Adipocyte (in vitro differentiated cells): ENCODE measurements at regions not wholly inside any gene's neighbourhood (a gene's known extent, or its start where the extent isn't known, plus 50 kb on each side); places are given as distances from the start of the nearest gene placed in this dataset.

Experiments
- DNase-seq: peaks from one replicate; pipeline ENCODE4 v3.0.0-alpha.2; 2015; ENCODE audit warnings: low read depth
- H3K27me3 ChIP-seq: replicated peaks from 2 replicates; pipeline ENCODE4 v1.7.0; 2013; ENCODE audit warnings: mild to moderate bottlenecking, low read length, moderate library complexity; ENCODE audit not compliant: control insufficient read depth, insufficient read depth
- H3K36me3 ChIP-seq: 2 replicates; pipeline ENCODE4 v1.7.0; 2013; ENCODE audit warnings: low read length, mild to moderate bottlenecking, moderate library complexity; ENCODE audit not compliant: control insufficient read depth, insufficient read depth, severe bottlenecking
- H3K4me1 ChIP-seq: 2 replicates; pipeline ENCODE4 v1.7.0; 2013; ENCODE audit warnings: mild to moderate bottlenecking, low read length, moderate library complexity; ENCODE audit not compliant: control insufficient read depth, insufficient read depth
- H3K4me3 ChIP-seq: 2 replicates; pipeline ENCODE4 v1.7.0; 2013; ENCODE audit warnings: mild to moderate bottlenecking, low read length, moderate library complexity
- H3K9ac ChIP-seq: 2 replicates; pipeline ENCODE4 v1.7.0; 2013; ENCODE audit warnings: mild to moderate bottlenecking, low read length, moderate library complexity
- H3K9me3 ChIP-seq: 2 replicates; pipeline ENCODE4 v1.7.0; 2013; ENCODE audit warnings: mild to moderate bottlenecking, low read length, moderate library complexity; ENCODE audit not compliant: control insufficient read depth

DNA sequence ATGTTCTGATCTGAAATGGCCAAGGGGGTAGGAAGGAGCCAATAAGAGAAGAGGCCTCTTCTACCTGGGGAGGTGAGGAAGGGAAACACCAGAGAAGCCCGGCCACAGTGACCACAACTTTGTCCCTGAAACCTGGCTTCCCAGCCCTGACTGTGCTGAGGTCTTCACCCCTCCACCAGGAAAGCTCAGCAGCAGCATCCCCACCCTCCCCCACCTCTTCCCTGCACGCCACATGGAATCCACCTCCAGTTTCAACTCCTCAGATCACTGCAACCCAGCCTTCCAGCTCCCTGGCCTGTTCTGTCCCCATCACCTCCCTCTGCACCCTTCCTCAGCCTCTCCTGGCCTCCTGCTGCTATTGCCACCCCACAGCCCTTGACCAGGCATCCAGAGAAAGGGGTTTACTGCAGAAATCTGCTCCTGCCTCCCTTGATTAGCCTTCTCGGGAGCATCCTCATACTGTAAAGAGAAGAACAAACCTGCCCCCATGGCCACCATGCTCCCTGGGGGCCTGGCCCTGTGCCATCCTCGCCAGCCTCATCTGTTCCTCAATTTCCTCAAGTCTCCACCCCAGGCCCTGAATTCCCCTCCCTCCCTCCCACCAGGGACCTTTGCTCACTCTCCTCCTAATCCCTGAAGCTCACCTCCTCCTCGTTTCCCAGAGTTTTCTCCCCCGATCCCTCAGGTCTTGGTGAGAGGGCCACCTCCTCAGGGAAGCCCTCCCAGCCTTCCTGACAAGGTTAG, 450.9 kb downstream of the MATN1 start:
- Histone ChIP-seq H3K27me3 (peaks cover 36% of the 10 kb centered on the region), H3K9me3 (no peaks in the 10 kb centered on the region), H3K36me3 (no peaks in the 10 kb centered on the region), H3K9ac (no peak overlapping the region), H3K4me3 (no peak overlapping the region), H3K4me1 (no peaks in the 10 kb centered on the region)
- no peak for DNase-seq

DNA sequence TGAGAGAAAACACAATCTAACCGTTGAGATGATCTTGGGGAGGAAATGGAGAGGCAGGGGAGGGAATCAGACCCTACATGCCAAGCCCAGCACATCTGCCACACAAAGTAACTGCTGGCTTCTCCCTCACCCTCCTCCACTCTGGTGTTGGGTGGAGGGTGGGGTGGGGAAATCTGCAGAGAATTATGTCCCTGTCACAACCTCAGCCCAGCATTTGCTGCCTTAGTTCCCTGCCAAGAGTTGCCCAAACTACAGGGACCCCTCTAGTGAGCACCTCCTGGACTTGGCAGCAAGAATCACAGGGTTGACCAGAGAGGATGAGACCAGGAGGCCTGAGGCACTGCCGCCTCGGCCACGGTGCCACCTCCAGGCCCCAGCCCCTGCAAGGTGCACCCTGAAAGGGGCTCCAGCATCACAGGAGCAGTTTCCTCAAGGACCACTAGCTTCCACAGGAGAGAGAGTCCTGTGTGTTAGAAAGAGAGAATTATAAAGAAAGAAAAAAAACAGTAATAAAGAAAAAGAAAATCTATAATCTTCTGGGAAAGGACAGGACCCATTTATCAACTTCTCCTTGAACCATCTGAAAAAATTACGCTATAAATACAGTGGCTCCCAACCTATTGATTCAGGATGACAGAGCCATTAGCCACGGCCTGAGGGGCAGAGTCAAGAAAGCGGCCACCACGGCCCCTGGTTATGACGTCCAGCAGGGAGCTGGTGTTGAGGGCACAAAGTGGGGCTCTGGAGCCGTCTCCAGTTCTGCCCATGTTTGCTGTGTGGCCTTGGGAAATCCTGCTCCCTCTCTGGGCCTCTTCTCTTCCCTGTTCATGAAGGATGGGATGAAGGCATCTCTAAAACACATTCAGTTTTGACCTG, 451.7 kb downstream of the MATN1 start:
- H3K36me3 ChIP-seq, result no peaks in the 10 kb centered on the region
- no peaks in the 10 kb centered on the region for H3K9me3 ChIP-seq
- DNase-seq, result no peak
- H3K4me1 ChIP-seq, result no peaks in the 10 kb centered on the region
- peaks cover 36% of the 10 kb centered on the region for H3K27me3 ChIP-seq
- no peak overlapping the region for H3K4me3 ChIP-seq
- no peak overlapping the region for H3K9ac ChIP-seq

DNA sequence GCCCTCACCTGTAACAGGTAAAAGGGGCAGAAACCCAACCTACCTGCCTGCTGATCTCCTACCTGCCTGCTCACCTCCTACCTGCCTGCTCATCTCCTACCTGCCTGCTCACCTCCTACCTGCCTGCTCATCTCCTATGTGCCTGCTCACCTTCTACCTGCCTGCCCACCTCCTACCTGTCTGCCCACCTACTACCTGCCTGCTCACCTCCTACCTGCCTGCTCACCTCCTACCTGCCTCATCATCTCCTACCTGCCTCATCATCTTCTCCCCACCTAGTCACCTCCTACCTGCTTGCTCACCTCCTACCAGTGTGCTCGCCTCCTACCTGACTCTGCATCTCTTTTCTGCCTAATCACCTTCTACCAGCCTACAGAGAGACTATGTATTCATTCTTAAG, 452.9 kb downstream of the MATN1 start:
- H3K9ac ChIP-seq, result no peak overlapping the region
- DNase-seq, result no peak
- no peak overlapping the region for H3K4me3 ChIP-seq
- H3K9me3 ChIP-seq, result no peaks in the 10 kb centered on the region
- no peaks in the 10 kb centered on the region for H3K4me1 ChIP-seq
- H3K36me3 ChIP-seq, result no peaks in the 10 kb centered on the region
- H3K27me3 ChIP-seq, result peaks cover 27% of the 10 kb centered on the region

DNA sequence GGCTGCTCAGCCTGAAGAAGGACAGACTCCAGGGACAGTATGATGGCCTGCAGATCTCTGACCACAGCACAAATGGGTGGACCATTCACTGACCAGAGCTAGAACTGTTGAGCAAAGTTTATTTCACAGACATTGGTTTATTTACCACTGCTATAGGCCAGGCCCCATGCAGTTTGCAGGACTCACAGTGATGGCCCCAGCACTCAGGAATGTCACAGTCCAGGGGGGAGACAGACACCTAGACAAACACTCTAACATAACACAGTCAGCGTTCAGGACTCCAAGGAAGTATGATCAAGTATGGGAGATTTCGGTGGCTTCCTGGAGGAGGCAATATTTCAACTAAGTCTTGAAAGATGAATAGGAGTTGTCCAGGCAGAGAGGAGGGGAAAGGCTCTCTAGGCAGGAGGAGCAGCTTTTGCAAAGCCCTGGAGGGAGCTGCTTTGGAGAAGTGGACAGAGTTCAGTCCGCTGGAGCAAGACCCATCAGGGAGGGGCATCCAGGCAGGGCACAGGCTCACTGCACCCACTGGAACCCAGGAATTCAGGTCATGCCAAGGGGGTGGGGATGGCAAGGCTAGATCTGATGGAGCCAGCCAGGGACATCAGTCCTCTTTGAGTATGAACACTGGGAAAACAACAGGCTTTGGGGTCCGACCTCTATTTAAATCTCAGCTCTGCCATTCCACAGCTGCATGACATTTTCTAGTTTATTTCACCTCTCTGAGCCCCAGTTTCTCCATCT, 454.3 kb downstream of the MATN1 start:
- no peak for DNase-seq
- Histone ChIP-seq H3K36me3 (no peaks in the 10 kb centered on the region), H3K4me3 (no peak overlapping the region), H3K4me1 (no peaks in the 10 kb centered on the region), H3K9ac (no peak overlapping the region), H3K9me3 (no peaks in the 10 kb centered on the region), H3K27me3 (peaks cover 27% of the 10 kb centered on the region)

DNA sequence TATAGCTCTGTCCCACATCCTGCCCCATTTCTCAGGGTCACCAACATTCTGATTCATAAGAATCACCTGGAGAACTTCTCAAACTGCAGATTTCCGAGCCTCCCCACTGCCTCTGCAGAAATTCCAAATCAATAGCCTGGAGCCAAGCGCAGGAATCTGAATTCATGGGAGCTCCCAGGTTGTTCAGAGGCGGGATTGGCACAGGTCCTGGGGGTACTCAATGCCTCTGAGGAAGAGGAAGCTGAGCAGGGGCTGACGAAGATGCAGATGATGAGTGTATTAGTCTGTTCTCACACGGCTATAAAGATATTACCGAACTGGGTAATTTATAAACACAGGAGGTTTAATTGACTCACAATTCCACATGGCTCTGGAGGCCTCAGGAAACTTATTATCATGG, 455.5 kb downstream of the MATN1 start:
- peaks cover 25% of the 10 kb centered on the region for H3K27me3 ChIP-seq
- H3K9me3 ChIP-seq, result no peaks in the 10 kb centered on the region
- DNase-seq, result no peak
- no peak overlapping the region for H3K4me3 ChIP-seq
- no peaks in the 10 kb centered on the region for H3K4me1 ChIP-seq
- no peak overlapping the region for H3K9ac ChIP-seq
- H3K36me3 ChIP-seq, result no peaks in the 10 kb centered on the region

DNA sequence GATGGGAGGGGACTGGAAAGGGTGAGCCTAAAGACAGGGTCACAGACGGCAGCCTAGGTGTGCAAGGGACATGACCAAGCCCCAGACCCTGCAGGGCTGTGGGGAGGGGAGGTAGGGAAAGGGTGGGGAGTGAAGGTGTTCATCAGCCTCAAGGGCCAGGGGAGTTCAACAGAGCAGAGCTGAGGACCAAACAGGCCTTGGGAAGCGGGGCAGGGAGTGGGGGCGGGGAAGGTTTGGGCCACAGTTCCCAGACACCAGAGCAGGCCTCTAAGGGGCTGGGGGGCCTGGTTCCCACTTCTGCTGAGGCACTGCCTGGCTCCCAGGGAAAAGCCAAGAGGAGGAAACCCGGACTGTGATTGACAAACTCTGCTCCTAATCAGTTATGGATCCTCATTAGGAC, 456.3 kb downstream of the MATN1 start:
- H3K4me3 ChIP-seq, result no peak overlapping the region
- no peaks in the 10 kb centered on the region for H3K9me3 ChIP-seq
- no peak for DNase-seq
- no peaks in the 10 kb centered on the region for H3K36me3 ChIP-seq
- peaks cover 26% of the 10 kb centered on the region for H3K27me3 ChIP-seq
- no peaks in the 10 kb centered on the region for H3K4me1 ChIP-seq
- no peak overlapping the region for H3K9ac ChIP-seq

DNA sequence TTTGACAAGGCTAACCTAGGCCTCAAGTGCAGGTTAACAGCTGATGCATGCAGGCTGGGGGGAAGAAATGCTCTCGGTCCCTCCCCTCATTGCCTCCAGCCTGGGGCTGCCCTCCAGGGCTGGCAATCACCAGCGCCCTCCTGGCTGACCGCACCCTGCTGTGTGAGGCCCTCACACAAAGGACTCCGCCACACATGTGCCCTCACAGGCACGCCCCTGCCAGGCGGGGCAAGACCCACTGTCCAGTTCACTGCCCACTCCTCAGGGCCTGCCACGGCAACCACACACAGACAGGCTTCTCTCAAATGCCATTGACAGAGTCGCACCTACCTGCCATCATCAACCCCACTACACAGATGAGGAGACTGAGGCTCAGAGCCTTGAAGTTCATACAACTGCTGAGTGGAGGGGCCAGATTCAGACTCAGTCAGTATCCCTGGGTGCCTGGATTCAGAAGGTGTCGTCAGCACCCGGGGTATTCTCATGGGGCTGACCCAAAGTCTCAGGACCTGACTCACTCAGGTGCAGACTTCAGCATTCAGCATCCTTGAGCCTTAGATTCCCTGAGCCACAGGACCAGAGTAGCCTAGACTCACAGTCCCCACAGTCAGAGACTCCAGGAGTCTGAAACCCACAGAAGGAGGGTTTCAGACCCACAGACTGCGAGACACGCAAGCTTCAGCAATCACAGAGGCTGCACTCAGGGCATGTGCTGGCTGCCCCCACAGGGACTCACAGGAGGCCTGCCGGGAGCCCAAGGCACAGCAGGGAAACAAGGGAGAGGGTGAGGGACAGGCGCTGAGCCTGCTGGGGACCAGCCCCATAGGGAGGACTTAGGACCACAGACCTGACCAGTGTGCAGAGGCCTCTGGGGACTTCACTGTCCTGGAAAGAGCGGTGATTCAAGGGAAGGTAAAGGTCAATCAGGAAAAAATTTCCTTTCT, 458.0 kb downstream of the MATN1 start:
- Histone ChIP-seq H3K27me3 (peaks cover 34% of the 10 kb centered on the region), H3K9ac (no peak overlapping the region), H3K4me3 (no peak overlapping the region), H3K4me1 (no peaks in the 10 kb centered on the region), H3K36me3 (no peaks in the 10 kb centered on the region), H3K9me3 (no peaks in the 10 kb centered on the region)
- DNase-seq, result no peak

DNA sequence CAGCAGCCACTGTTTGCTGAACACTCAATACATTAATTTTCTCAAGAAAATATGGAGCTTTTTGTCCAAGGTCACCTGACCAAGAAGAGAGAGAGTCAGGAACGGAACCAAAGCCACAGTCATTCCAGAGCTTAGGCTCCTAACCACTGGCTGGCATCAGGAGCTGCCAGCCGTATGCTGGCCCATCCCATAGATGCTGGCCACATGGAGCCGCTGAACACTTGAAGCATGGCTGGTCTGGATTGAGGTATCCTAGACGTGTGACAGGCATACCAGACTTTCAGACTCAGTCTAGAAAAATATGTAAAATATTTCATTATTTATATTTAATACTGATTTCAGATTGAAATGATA, 458.7 kb downstream of the MATN1 start:
- no peaks in the 10 kb centered on the region for H3K9me3 ChIP-seq
- no peak overlapping the region for H3K4me3 ChIP-seq
- H3K4me1 ChIP-seq, result no peaks in the 10 kb centered on the region
- no peak for DNase-seq
- no peak overlapping the region for H3K9ac ChIP-seq
- H3K36me3 ChIP-seq, result no peaks in the 10 kb centered on the region
- peaks cover 35% of the 10 kb centered on the region for H3K27me3 ChIP-seq

DNA sequence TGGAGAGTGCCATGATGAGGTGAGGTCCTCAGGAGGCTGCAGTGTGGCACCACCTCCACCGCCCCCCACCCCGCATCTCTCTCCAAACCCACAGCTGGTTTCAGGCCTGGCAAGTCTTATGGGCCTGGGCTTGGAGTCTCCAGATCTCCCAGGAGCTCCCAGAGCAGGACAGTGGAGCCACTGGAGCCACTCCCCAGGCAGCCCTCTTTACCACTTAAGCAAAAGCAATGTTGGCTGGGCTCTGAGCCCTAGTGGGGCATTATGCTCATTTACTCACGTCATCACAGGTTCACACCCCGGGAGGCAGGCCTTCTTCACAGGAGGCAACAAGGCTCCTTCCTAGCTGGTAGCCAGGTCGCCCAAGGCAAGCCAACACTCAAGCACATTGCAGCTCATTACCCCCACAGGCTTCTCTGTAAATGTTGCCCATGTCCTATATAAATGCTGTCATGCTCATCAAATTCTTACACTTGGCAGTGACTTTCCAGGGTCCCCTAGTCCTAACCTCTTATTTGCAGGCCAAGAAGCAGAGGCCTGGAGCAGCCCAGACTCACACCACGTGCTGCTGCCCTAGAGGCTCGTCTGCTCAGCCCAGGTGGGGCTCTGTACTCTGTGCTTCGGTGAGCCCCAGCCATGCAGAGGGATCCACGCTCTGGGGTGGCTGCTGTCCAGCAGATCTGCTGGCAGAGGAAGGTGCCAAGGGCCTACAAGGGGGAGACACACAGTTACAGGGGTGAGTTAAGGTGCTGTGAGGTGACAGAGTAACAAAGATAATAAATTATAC, 459.3 kb downstream of the MATN1 start:
- H3K27me3 ChIP-seq, result peaks cover 41% of the 10 kb centered on the region
- DNase-seq, result no peak
- no peak overlapping the region for H3K9ac ChIP-seq
- H3K4me1 ChIP-seq, result no peaks in the 10 kb centered on the region
- no peak overlapping the region for H3K4me3 ChIP-seq
- no peaks in the 10 kb centered on the region for H3K36me3 ChIP-seq
- H3K9me3 ChIP-seq, result no peaks in the 10 kb centered on the region

DNA sequence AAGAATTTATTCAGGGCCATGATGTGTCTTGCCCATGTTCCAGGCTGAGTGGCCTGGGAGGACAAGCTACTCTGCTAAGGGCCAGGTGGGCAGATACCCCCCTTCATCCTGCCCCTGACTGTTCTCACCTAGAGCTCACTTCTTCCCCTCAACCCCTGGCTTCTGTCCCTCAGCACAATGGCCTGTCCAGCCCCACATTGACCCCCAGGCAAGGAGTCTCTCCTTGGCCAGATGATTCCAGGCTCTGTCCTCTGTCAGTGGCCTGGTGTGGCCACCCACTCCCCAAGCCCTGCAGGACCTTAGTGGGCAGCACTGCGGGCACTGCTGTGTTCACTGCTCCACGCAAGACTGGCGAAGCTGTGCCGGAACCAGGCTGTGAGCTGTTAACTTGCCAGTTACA, 460.0 kb downstream of the MATN1 start:
- Histone ChIP-seq H3K36me3 (no peaks in the 10 kb centered on the region), H3K4me1 (no peaks in the 10 kb centered on the region), H3K27me3 (peaks cover 48% of the 10 kb centered on the region), H3K9ac (no peak overlapping the region), H3K9me3 (no peaks in the 10 kb centered on the region), H3K4me3 (no peak overlapping the region)
- no peak for DNase-seq
